NCI-H2227 (cell line): ENCODE measurements at regions not wholly inside any gene's neighbourhood (a gene's known extent, or its start where the extent isn't known, plus 50 kb on each side); places are given as distances from the start of the nearest gene placed in this dataset.
"Not testable (repeated sequence)": the region's sequence is repeated elsewhere in the genome, so short reads cannot be mapped to it uniquely, and the experiment has no call there.

Source experiments
- DNase-seq: peaks from one replicate; lab custom pipeline; 2025; ENCODE audit not compliant: unreplicated experiment; lab: John Stamatoyannopoulos, UW

- DNase-seq, result not testable (repeated sequence)
Observed at GRCh38 chr10:3954007-3954406, 169.0 kb upstream of the KLF6 start.

DNA sequence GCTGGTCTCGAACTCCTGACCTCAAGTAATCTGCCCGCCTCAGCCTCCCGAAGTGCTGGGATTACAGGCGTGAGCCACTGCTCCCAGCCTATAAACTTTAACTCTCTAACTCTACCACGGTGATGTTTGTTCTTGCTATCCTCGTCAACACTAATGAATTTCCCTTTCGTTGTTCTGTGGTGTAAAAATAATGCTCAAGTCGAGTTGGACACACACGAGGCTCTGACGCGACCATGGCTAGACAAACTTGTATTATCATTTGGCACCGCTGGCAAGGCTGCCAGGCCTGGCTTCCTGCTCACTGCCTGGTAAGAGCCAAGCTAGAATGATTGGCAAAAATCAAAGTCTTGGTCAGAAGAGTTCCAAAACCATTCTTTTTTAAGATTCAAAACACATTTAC is 167.0 kb upstream of the KLF6 start:
- DNase-seq, result no peak

DNA sequence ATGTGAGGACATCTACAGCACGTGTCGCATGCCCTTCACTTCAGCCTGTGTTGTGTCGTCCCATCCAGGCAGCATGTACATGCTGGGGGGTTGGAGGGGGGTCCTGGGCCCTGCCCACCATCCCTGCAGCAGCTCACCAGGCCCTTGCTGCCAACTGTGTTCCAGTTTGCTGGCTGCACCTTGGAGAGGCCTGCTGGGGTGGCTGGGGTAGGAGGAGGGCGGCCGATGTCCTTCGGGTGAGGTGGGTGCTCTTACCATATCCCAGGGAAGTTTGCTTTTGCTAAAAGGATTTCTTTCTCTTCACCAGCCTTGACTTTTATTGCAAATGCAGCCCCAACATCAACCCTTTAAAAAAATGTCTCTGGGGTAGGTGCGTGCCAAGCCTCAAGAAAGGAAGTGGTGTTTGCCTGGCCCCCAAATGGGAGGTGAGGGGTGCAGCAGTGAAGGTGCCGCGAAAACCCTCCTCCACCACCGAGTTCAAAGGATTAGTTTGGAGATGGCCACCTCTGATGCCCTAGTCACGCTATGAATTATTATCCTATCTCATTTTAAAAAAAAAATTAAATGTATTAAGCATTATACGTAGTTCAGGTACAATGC is 165.8 kb upstream of the KLF6 start:
- no peak for DNase-seq

- DNase-seq, result no peak
Observed at GRCh38 chr10:3949711-3950110, 164.7 kb upstream of the KLF6 start.

DNA sequence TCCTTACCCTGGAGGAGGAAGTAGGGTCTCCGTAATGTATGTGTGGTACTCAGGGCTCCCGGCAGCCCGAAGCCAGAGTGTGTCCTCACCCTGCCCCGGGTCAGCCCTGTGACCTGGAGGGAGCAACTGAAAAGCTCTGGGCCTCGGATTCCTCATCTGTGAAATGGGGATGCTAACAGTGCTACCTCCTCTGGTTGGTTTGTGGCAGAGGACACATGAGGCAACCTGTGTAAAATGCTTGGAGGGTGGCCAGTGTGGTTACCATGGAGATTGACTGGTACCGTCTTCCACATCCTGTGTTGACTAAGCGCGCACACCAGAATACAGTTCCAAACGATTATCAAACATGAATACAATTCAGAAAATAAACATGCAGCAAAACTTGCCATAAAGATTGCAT is 163.8 kb upstream of the KLF6 start:
- no peak for DNase-seq

DNA sequence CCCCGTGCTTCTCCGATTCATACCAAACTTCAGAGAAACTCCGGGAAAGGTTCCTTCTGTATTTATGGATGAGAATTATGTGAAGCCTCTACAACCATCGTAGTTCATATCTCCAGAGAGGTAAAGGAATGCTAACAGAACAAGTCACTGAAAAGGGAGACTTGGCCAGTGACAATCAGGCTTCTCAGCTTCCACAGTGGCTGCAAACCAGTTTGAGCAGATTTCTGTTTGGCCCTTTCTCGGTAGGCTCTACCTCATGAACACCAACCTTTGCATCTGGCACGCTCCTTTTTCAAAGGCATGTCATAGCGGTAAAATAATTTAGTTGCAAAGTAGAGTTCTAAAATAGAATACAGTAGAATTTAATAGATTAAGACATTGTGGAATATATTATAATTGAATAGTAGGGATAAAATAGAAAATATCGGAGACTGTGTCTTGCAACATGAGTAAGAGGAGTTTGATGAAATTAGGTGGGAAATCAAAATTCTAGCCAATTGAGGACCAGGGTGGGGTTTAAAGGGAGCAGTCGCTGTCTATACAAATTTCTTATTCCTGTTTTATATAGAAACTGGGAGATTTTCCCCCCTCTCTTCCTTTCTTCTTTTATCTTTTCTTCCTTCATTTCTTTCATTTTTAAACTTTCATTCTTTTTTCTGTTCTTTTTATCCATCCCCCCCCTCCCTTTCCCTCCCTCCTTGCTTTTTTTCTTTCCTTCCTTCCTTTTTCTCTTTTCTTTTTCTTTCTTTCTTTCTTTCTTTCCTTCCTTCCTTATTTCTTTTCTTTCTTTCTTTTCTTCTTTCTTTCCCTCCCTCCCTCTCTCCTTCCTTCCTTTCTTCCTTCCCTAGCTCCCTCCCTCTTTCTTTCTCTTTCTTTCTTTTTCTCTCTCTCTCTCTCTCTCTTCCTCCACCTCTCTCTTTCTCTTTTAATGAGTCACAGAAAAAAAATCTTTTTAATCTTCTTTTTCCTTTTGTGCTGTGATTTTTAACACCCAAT is 161.5 kb upstream of the KLF6 start:
- no peak for DNase-seq

- no peak for DNase-seq
Observed at GRCh38 chr10:3945026-3945425, 160.0 kb upstream of the KLF6 start.

GRCh38 chr10:3944591-3944990 is 159.6 kb upstream of the KLF6 start:
- DNase-seq, result no peak

- DNase-seq, result no peak
Observed at GRCh38 chr10:3943695-3944257, 158.8 kb upstream of the KLF6 start.

- DNase-seq, result no peak
Observed at GRCh38 chr10:3942937-3943489, 158.0 kb upstream of the KLF6 start.

- DNase-seq, result no peak
Observed at GRCh38 chr10:3941676-3942075, 156.7 kb upstream of the KLF6 start.

DNA sequence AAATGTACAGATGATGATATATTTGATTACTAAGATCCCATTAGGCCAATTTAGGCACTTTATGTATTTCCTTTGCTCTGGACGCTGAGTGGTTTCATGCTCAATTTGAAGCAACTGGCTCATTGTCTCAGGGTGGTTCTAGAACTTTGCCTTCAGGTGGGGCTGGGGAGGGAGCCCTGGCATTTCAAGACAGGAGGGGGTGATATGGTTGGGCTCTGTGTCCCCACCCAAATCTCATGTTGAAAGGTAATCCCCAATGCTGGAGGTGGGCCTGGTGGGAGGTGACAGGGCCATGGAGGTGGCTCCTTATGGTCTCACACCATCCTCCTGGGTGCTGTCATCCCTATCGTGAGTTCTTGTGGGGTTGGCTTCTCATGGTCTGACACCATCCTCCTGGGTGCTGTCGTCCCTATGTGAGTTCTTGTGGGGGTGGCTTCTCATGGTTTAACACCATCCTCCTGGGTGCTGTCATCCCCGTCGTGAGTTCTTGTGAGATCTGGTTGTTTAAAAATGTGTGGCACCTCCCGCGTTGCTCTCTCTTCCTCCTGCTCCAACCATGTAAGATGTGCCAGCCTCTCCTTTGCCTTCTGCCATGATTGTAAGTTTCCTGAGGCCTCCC is 151.5 kb upstream of the KLF6 start:
- DNase-seq, result no peak

GRCh38 chr10:3935933-3936359 is 150.9 kb upstream of the KLF6 start:
- no peak for DNase-seq

DNA sequence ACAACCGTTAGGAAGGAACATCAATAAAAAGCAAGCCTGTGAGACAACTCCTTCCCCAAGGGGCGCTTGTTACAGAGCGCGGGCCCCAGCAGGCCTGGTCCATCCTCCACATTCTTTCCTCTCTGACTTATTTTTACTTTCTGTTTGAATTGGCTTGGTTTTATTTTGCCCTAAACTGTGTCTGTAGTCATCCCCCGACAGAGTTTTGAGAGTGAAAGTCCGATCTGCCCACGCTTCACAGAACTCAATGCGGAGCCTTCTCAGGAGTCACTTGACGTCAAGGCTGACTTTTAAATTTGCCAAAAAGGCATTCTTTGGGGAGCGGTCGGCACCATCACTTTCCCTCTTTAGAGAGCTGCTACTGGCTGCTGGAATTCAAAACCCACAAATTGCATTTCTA is 150.1 kb upstream of the KLF6 start:
- no peak for DNase-seq

- no peak for DNase-seq
Observed at GRCh38 chr10:3933733-3934132, 148.7 kb upstream of the KLF6 start.

DNA sequence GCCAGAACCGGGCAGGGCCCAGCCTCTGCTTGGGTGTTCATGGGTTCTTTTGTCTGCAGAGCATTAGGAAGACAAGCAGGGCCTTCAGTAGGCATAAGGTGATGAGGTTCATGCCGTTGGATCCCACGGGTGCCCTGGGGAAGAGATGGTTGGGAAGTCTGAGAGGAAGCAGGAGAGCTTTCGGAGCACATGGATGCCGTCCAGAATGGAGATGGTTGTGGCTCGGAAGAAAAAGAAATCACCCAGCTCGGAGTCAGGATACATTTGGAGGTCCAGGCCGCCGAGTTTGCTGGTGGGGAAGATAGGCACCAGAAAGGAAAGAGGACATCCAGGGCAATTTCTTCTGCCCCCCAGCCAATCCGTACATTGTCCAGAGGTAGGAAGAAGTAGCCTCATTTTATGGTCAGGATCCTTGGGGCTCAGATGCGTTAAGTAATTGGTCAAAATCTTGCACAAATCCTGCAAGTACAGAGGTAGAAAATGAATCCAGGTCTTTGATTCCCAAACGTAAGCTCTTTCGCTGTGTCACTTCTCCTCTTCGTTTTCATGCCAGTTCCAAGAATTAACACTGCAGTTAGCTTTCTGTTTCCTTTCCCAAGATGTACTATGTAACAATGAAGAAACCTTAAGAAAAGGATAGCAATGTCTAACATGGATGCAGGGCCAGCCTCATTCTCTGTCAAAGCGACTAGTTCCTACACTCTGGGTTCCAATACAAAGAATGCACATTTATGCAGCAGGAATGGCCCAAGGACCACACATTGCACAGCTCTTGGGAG is 147.8 kb upstream of the KLF6 start:
- no peak for DNase-seq

GRCh38 chr10:3931901-3932300 is 146.9 kb upstream of the KLF6 start:
- DNase-seq, result no peak

DNA sequence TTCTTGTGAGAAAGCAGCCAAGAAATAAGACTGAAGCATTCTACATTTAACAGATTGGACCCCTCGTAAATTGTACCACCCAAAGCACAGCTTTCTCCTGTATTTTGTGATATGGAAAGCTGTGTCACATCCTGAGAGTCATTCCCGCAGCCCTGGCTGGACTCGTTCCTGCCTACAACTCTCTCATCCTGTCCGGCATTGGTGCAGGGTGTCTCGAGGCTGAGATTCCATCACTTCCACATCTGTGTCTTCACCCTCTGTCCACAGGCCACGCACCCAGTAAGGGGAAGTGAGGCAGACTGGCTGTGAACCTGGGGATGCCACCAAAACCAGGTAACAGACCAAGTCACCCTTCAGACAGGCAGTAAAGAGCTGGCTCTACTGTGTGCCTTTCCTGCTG is 146.2 kb upstream of the KLF6 start:
- no peak for DNase-seq

GRCh38 chr10:3928569-3928968 is 143.6 kb upstream of the KLF6 start:
- DNase-seq, result no peak

DNA sequence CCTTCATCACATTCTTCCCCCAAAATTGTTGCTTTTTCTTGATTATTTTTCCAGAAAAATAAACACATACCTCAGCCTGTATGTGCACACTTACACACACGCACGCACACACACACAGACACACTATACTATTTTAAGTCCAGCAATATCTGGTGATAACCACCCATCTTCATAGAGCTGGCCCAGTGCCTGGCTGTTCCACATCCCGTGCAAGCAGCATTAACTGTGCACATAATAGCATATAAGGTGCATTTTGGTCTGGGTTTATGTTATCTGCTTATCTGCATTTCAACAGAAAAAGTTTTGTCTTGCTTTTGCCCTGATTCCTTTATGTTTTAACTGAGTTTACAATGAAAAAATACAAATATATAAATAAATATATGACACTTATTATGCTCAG is 143.1 kb upstream of the KLF6 start:
- DNase-seq, result no peak
